HG03439 (cell line): ENCODE measurements at regions not wholly inside any gene's neighbourhood (a gene's known extent, or its start where the extent isn't known, plus 50 kb on each side); places are given as distances from the start of the nearest gene placed in this dataset.
"Not testable (repeated sequence)": the region's sequence is repeated elsewhere in the genome, so short reads cannot be mapped to it uniquely, and the experiment has no call there.

Experiments
- ATAC-seq: cut with Tn5 transposase; IDR thresholded peaks from one replicate; pipeline ENCODE4 v1.9.1; 2021; ENCODE audit warnings: mild to moderate bottlenecking, moderate library complexity; ENCODE audit not compliant: unreplicated experiment

- no peak for ATAC-seq
Measured at GRCh38 chr1:169047074-169047473, 59.4 kb upstream of the ATP1B1 start.

GRCh38 chr1:169048043-169048442 is 58.4 kb upstream of the ATP1B1 start:
- ATAC-seq, result no peak

GRCh38 chr1:169049258-169049938 is 57.1 kb upstream of the ATP1B1 start:
- no peak for ATAC-seq

- no peak for ATAC-seq
Measured at GRCh38 chr1:169051171-169051570, 55.3 kb upstream of the ATP1B1 start.

GRCh38 chr1:169052171-169052570 is 54.3 kb upstream of the ATP1B1 start:
- ATAC-seq, result not testable (repeated sequence)

GRCh38 chr1:169052727-169053126 is 53.8 kb upstream of the ATP1B1 start:
- ATAC-seq, result no peak

GRCh38 chr1:169053196-169053595 is 53.3 kb upstream of the ATP1B1 start:
- no peak for ATAC-seq
